ENCODE measurements at regions not wholly inside any gene's neighbourhood (a gene's known extent, or its start where the extent isn't known, plus 50 kb on each side); places are given as distances from the start of the nearest gene placed in this dataset.

DNA sequence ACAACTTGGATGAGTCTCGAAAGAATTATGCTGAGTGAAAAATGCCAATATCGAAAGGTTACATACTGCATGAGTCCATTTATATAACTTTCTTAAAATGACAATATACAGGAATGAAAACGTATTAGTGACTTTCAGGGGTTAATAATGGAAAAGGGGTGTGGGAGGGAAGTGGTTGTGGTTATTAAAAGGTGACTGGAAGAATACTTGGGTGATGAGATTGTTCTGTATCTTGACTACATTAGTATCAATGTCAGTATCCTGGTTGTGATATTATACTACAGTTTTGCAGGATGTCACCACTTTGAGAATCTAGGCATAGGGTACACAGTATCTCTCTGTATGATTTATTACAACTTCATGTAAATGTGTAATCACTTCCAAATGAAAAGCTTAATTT, 204.5 kb downstream of the DTHD1 start:
- no peak for DNase-seq
- no peaks in the 10 kb centered on the region for H3K36me3 ChIP-seq (ENCODE audit: control insufficient read depth in 2 of 3, insufficient read depth in 3 of 3, low read length in 3 of 3)
- no peaks in the 10 kb centered on the region for H3K9me3 ChIP-seq (ENCODE audit: control insufficient read depth in 2 of 3, insufficient read depth in 1 of 3, low read length in 3 of 3)
- no peaks in the 10 kb centered on the region for H3K27me3 ChIP-seq (ENCODE audit: control insufficient read depth, insufficient read depth, low read length)
- intact Hi-C loops (cut with DNase I), result no loop called here
- no peak for FAIRE-seq
- no peak overlapping the region for H3K4me3 ChIP-seq (ENCODE audit: low read length in 3 of 3)
- H3K9ac ChIP-seq (ENCODE audit: low read length in 3 of 3), result no peak overlapping the region
- TF ChIP-seq, protein P1, sequence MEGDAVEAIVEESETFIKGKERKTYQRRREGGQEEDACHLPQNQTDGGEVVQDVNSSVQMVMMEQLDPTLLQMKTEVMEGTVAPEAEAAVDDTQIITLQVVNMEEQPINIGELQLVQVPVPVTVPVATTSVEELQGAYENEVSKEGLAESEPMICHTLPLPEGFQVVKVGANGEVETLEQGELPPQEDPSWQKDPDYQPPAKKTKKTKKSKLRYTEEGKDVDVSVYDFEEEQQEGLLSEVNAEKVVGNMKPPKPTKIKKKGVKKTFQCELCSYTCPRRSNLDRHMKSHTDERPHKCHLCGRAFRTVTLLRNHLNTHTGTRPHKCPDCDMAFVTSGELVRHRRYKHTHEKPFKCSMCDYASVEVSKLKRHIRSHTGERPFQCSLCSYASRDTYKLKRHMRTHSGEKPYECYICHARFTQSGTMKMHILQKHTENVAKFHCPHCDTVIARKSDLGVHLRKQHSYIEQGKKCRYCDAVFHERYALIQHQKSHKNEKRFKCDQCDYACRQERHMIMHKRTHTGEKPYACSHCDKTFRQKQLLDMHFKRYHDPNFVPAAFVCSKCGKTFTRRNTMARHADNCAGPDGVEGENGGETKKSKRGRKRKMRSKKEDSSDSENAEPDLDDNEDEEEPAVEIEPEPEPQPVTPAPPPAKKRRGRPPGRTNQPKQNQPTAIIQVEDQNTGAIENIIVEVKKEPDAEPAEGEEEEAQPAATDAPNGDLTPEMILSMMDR (IDR thresholded peaks at IDR 0.05; ENCODE audit: borderline replicate concordance, extremely low read depth, insufficient read depth), result no peak
- no peak overlapping the region for H3K27ac ChIP-seq (ENCODE audit: low read depth in 2 of 2, low read length in 2 of 2)
- H3K4me1 ChIP-seq (ENCODE audit: control insufficient read depth in 2 of 3, insufficient read depth in 2 of 3, low read depth in 1 of 3, low read length in 3 of 3), result no peaks in the 10 kb centered on the region

DNA sequence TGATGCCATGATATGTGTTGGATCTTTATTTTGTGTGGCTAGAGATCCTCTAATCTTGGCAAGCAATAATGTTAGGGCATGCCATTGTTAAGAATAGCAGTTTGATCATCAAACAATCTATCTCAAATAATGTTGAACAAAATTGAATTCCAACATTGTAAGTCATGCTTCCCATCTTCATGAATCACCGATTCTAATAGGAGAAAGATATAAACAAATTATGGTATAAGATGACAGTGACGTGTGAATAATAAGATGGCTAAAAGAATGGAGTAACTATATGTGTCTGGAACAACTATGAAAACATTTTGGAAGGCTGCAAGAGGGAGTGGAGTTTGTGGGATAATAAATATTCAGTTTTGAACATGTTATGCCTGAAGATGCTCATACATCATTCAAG, 208.4 kb downstream of the DTHD1 start:
- H3K36me3 ChIP-seq (ENCODE audit: control insufficient read depth in 2 of 3, insufficient read depth in 3 of 3, low read length in 3 of 3), result no peaks in the 10 kb centered on the region
- H3K27ac ChIP-seq (ENCODE audit: low read depth in 2 of 2, low read length in 2 of 2), result no peak overlapping the region
- H3K9me3 ChIP-seq (ENCODE audit: control insufficient read depth in 2 of 3, insufficient read depth in 1 of 3, low read length in 3 of 3), result no peaks in the 10 kb centered on the region
- DNase-seq, result no peak
- no peak overlapping the region for H3K4me3 ChIP-seq (ENCODE audit: low read length in 3 of 3)
- intact Hi-C loops (cut with DNase I), result no loop called here
- no peaks in the 10 kb centered on the region for H3K27me3 ChIP-seq (ENCODE audit: control insufficient read depth, insufficient read depth, low read length)
- TF ChIP-seq, protein P1 (IDR thresholded peaks at IDR 0.05; ENCODE audit: borderline replicate concordance, extremely low read depth, insufficient read depth), result no peak
- no peaks in the 10 kb centered on the region for H3K4me1 ChIP-seq (ENCODE audit: control insufficient read depth in 2 of 3, insufficient read depth in 2 of 3, low read depth in 1 of 3, low read length in 3 of 3)
- no peak for FAIRE-seq
- no peak overlapping the region for H3K9ac ChIP-seq (ENCODE audit: low read length in 3 of 3)

DNA sequence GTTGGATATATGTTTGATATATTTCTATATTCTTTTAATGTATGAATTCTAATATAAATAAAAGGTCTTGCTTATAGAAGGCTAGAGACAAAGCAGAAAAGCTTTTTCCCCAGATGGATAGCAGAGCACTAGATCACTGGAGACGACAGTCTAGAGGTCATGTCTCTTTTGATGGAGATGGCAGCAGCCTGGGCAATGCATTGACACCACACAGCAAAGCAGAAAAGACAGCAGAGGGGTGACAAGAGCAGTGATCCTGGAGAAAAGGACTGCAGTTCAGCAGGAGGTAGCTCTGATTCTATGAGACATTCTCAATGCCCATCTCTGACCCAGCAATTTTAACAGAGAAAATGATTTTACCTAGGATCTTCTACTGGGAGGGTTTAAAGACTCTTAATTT, 210.6 kb downstream of the DTHD1 start:
- no peaks in the 10 kb centered on the region for H3K4me1 ChIP-seq (ENCODE audit: control insufficient read depth in 2 of 3, insufficient read depth in 2 of 3, low read depth in 1 of 3, low read length in 3 of 3)
- intact Hi-C loops (cut with DNase I), result no loop called here
- TF ChIP-seq, protein P1 (IDR thresholded peaks at IDR 0.05; ENCODE audit: borderline replicate concordance, extremely low read depth, insufficient read depth), result no peak
- H3K27me3 ChIP-seq (ENCODE audit: control insufficient read depth, insufficient read depth, low read length), result no peaks in the 10 kb centered on the region
- H3K36me3 ChIP-seq (ENCODE audit: control insufficient read depth in 2 of 3, insufficient read depth in 3 of 3, low read length in 3 of 3), result no peaks in the 10 kb centered on the region
- FAIRE-seq, result no peak
- no peak overlapping the region for H3K27ac ChIP-seq (ENCODE audit: low read depth in 2 of 2, low read length in 2 of 2)
- DNase-seq, result no peak
- no peak overlapping the region for H3K9ac ChIP-seq (ENCODE audit: low read length in 3 of 3)
- H3K4me3 ChIP-seq (ENCODE audit: low read length in 3 of 3), result no peak overlapping the region
- H3K9me3 ChIP-seq (ENCODE audit: control insufficient read depth in 2 of 3, insufficient read depth in 1 of 3, low read length in 3 of 3), result no peaks in the 10 kb centered on the region

DNA sequence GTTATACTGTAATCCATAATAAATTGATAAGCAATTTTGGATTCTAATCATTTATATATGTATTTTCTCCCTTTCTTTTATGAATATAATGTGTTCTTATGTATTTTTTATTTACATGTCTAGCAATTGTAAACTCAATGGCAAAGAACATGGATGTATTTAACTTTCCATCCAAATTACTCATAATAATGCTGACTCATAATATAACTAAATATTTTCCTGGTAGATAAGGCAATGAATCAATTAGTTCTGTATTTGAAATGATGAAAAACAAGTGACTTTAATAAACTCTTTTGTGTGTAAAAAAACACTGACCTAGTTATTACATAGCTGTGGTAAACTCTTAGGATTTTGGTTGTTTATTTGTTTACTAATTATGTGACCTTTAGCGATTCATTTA, 211.2 kb downstream of the DTHD1 start:
- DNase-seq (no peak), FAIRE-seq (no peak)
- no peaks in the 10 kb centered on the region for H3K27me3 ChIP-seq (ENCODE audit: control insufficient read depth, insufficient read depth, low read length)
- no peak overlapping the region for H3K27ac ChIP-seq (ENCODE audit: low read depth in 2 of 2, low read length in 2 of 2)
- H3K9ac ChIP-seq (ENCODE audit: low read length in 3 of 3), result no peak overlapping the region
- TF ChIP-seq, protein P1 (IDR thresholded peaks at IDR 0.05; ENCODE audit: borderline replicate concordance, extremely low read depth, insufficient read depth), result no peak
- intact Hi-C loops (cut with DNase I), result no loop called here
- no peaks in the 10 kb centered on the region for H3K9me3 ChIP-seq (ENCODE audit: control insufficient read depth in 2 of 3, insufficient read depth in 1 of 3, low read length in 3 of 3)
- H3K4me1 ChIP-seq (ENCODE audit: control insufficient read depth in 2 of 3, insufficient read depth in 2 of 3, low read depth in 1 of 3, low read length in 3 of 3), result no peaks in the 10 kb centered on the region
- no peak overlapping the region for H3K4me3 ChIP-seq (ENCODE audit: low read length in 3 of 3)
- no peaks in the 10 kb centered on the region for H3K36me3 ChIP-seq (ENCODE audit: control insufficient read depth in 2 of 3, insufficient read depth in 3 of 3, low read length in 3 of 3)
